AG04449 (cell line): ENCODE measurements at regions not wholly inside any gene's neighbourhood (a gene's known extent, or its start where the extent isn't known, plus 50 kb on each side); places are given as distances from the start of the nearest gene placed in this dataset.

ENCODE experiments used
- CTCF ChIA-PET: fragments of 350-600 bp; formaldehyde crosslinking; extraction: SDS; loops from one replicate; lab custom pipeline; 2021; ENCODE audit warnings: antibody characterized with exemption; lab: Yijun Ruan, JAX
- POLR2A ChIA-PET: fragments of 400-600, 350-600 bp; formaldehyde crosslinking; extraction: SDS; loops from one replicate; lab custom pipeline; 2020; ENCODE audit warnings: antibody characterized with exemption, inconsistent platforms; lab: Yijun Ruan, JAX
- DNase-seq: peaks from one replicate; pipeline ENCODE4 v3.0.0-alpha.2; 2010; ENCODE audit warnings: low read depth, low spot score
- H3K4me3 ChIP-seq: 2 replicates; pipeline ENCODE4 v1.5.1; 2011; ENCODE audit warnings: low read depth, mild to moderate bottlenecking, control low read depth, low read length
- TF ChIP-seq, protein P1 (sequence below): IDR thresholded peaks from one replicate; pipeline ENCODE4 v1.5.1; 2011; ENCODE audit warnings: mild to moderate bottlenecking, moderate library complexity, low read length, control low read depth, inconsistent platforms; ENCODE audit not compliant: insufficient read depth; ENCODE audit errors: missing control alignments

DNA sequence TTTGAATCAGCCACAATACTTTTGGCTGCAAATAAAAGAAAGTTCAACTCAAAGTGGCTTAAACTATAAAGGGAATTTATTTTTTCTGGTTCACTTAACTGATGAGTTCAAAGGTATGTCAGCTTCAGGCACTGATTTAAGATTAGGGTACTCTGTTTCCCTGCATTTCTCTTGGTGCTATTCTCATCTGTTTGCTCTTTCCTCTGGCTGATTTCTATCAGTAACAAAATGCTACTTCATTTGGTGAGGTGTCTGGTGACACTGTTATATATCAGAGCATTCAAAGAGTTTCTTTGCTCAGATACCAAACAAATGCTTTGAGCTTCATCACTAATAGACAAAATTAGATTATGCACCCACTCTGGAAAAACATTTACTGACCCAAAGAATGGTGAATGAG, 65.9 kb upstream of the HTR4 start:
- POLR2A ChIA-PET = no interaction called here
- TF ChIP-seq, protein P1, sequence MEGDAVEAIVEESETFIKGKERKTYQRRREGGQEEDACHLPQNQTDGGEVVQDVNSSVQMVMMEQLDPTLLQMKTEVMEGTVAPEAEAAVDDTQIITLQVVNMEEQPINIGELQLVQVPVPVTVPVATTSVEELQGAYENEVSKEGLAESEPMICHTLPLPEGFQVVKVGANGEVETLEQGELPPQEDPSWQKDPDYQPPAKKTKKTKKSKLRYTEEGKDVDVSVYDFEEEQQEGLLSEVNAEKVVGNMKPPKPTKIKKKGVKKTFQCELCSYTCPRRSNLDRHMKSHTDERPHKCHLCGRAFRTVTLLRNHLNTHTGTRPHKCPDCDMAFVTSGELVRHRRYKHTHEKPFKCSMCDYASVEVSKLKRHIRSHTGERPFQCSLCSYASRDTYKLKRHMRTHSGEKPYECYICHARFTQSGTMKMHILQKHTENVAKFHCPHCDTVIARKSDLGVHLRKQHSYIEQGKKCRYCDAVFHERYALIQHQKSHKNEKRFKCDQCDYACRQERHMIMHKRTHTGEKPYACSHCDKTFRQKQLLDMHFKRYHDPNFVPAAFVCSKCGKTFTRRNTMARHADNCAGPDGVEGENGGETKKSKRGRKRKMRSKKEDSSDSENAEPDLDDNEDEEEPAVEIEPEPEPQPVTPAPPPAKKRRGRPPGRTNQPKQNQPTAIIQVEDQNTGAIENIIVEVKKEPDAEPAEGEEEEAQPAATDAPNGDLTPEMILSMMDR = no peak
- CTCF ChIA-PET = interaction anchor here (0.6 to 4.8 kb wide), 3 partner anchors 10 to 863 kb away, joined by 3 to 45 read pairs (median 4); no protein-coding TSS in a partner anchor
- DNase-seq = no peak
- H3K4me3 ChIP-seq = no peak overlapping the region

DNA sequence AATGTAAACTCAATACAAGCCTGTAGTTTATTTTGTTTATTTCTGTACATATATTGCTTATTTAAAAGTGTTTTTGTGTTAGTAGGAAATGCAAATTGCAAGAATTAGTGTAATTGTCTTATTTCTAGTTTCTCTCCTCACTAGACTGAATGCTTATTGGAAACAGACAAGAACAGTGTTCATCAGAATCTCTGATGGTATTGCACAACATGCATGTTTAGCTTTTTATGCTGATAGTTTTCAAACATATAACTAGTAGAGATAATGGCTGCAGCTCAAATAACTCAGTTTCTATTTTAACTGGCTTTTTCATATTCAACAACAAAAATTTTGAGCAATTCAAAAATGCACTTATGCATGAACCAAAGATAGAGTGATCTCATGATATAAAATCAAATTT, 68.8 kb upstream of the HTR4 start:
- TF ChIP-seq, protein P1 = no peak
- ChIA-PET POLR2A (no interaction called here), CTCF (interaction anchor here (0.7 to 4.8 kb wide), 4 partner anchors 7 to 312 kb away, joined by 3 to 45 read pairs (median 8); no protein-coding TSS in a partner anchor)
- no peak for DNase-seq
- no peak overlapping the region for H3K4me3 ChIP-seq

DNA sequence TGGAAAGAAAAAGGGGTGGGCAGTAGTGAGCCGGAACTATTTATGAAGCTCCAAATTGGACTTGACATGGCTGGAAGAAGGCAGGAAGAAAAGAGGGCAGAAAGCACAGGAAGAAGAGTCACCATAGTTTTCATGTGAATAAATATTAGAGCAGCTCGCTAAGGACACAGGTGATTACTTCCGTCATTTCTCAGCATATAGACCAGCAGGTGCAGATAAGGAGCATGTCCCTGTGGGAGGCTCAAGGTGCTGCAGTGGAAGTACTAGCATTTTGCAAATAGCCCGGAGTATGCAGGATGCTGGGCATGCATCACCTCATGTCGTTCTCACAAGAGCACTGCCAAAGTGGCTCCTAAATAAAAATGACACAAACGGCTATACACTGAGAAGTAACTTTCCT, 71.3 kb upstream of the HTR4 start:
- no peak for DNase-seq
- TF ChIP-seq, protein P1 = no peak
- ChIA-PET CTCF (interaction anchor here (1.2 to 4.3 kb wide), 4 partner anchors 282 to 546 kb away, joined by 4 to 18 read pairs (median 13); no protein-coding TSS in a partner anchor), POLR2A (no interaction called here)
- H3K4me3 ChIP-seq = no peak overlapping the region

DNA sequence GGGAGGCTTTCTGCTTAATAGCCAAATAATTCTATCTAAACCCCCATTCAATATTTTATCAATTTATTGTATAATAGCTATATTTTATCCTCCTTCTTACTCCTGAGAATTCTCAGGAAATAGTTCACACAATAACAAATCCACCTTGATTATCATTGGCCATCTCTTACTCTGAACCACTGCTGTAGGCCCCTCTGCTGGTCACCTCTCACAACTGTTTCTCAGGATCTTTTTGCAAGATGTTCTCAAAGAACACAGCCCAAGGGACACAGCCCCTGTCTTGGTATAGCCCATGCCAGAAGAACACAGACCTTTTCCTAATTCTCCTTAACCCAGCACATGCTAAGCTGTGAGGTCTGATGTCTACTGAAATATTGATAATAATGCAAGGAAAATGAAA, 74.9 kb upstream of the HTR4 start:
- ChIA-PET CTCF (interaction anchor here (1.0 to 21.2 kb wide), 12 partner anchors 9 to 871 kb away, joined by 3 to 911 read pairs (median 34); no protein-coding TSS in a partner anchor), POLR2A (no interaction called here)
- TF ChIP-seq, protein P1 = peak; percentile 20
- DNase-seq = no peak
- no peak overlapping the region for H3K4me3 ChIP-seq

DNA sequence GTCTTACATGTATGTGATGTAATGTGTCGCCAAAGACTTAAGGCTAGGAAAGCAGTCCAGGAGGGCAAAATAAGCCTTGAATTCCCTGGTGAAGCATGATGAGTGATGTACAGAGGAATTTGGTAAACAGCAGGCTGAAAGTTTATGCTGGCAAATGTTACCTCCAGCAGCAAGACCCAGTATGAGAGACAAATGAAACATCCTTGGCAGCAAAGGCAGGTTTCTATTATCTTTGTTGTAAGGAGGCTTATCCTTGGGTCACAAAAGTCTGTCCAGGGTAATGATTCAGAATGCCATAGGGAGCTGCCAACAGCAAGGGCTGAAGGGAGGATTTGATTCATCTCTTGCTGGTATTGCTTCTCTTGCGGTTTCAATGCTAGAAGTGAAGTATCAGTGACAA, 75.9 kb upstream of the HTR4 start:
- H3K4me3 ChIP-seq = no peak overlapping the region
- POLR2A ChIA-PET = no interaction called here
- TF ChIP-seq, protein P1 = no peak
- CTCF ChIA-PET = interaction anchor here (0.6 to 21.2 kb wide), 68 partner anchors 10 to 886 kb away, joined by 3 to 911 read pairs (median 5); no protein-coding TSS in a partner anchor
- DNase-seq = peak; percentile 41

DNA sequence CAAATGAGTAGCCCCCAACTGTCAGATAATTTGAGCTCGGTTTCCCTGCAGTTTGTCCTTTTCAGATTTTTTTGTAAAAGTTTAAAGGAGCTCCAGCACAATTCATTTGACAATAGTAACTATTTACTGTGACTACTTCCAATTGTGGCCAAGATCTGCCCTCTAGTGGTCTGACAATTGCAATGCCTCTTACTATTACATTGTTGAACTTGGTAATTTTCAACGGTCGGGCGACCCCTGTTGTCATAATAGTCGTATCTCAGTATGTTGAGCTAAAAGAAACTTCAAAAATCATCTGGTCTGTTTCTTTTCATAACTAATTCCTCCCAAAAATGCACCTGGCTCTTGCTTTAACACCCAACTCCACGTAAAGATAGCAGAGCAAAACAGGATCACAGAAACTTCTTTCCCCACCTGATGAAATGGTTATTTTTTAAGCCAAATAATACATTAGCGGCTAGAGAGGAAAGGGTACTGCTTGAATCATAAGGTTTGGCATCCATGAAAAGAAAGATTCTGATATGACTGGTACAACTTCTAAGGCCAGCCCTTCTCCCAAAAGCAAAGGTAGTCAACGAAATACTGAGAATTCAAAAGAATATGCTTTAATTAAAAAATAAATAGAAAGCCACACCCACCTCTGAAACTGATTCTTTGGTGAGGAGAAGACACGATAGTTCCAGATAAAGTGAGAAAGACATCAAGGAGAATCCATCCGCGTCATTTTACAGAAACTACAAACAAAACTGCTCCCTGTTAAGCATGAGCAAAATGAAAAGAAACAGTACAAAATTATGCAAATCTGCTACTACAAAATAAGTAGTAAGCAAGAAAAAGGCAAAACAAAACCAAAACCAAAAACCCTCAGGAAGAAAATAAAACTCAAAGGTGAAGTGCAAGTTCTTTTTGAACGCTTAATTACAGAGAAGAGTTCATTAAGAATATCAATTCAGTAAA, 76.9 kb upstream of the HTR4 start:
- TF ChIP-seq, protein P1 = peak; percentile 75
- no peak overlapping the region for H3K4me3 ChIP-seq
- ChIA-PET POLR2A (no interaction called here), CTCF (interaction anchor here (0.6 to 21.2 kb wide), 85 partner anchors 11 to 876 kb away, joined by 3 to 911 read pairs (median 4); no protein-coding TSS in a partner anchor)
- peak; percentile 38 for DNase-seq
